ENCODE measurements at regions not wholly inside any gene's neighbourhood (a gene's known extent, or its start where the extent isn't known, plus 50 kb on each side); places are given as distances from the start of the nearest gene placed in this dataset.

GRCh38 chr2:220961143-220961860 lies 610.8 kb downstream of the EPHA4 start:
- Mint-ChIP-seq H3K27me3 (ENCODE audit: low read depth) (no peaks in the 10 kb centered on the region), H3K4me3 (no peak overlapping the region), H3K4me1 (peaks cover 5% of the 10 kb centered on the region), H3K27ac (no peak overlapping the region), H3K36me3 (no peaks in the 10 kb centered on the region), H3K9me3 (peaks cover 3% of the 10 kb centered on the region; the same call in 1 of the 2 replicates)
- DNase-seq (ENCODE audit: low spot score) (no peak), ATAC-seq (no peak)
- TF ChIP-seq, protein P1, sequence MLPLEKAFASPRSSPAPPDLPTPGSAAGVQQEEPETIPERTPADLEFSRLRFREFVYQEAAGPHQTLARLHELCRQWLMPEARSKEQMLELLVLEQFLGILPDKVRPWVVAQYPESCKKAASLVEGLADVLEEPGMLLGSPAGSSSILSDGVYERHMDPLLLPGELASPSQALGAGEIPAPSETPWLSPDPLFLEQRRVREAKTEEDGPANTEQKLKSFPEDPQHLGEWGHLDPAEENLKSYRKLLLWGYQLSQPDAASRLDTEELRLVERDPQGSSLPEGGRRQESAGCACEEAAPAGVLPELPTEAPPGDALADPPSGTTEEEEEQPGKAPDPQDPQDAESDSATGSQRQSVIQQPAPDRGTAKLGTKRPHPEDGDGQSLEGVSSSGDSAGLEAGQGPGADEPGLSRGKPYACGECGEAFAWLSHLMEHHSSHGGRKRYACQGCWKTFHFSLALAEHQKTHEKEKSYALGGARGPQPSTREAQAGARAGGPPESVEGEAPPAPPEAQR (CRISPR knock-in tag; IDR thresholded peaks at IDR 0.05): no peak
- CTCF ChIA-PET: no interaction called here
- POLR2A ChIA-PET: no interaction called here

GRCh38 chr2:220962556-220962955 lies 609.5 kb downstream of the EPHA4 start:
- ChIA-PET POLR2A (no interaction called here), CTCF (no interaction called here)
- no peak overlapping the region for H3K27ac Mint-ChIP-seq
- H3K4me1 Mint-ChIP-seq: peaks cover 5% of the 10 kb centered on the region
- no peak for TF ChIP-seq JUN (CRISPR knock-in tag; IDR thresholded peaks at IDR 0.05)
- TF ChIP-seq CREB1 (CRISPR knock-in tag; IDR thresholded peaks at IDR 0.05): no peak
- no peak for TF ChIP-seq GRHL2 (CRISPR knock-in tag; IDR thresholded peaks at IDR 0.05; ENCODE audit: insufficient replicate concordance, severe bottlenecking)
- TF ChIP-seq SMAD3 (CRISPR knock-in tag; IDR thresholded peaks at IDR 0.05; ENCODE audit: borderline replicate concordance): no peak
- no peak for TF ChIP-seq ZBTB43 (CRISPR knock-in tag; IDR thresholded peaks at IDR 0.05)
- TF ChIP-seq MXD4 (CRISPR knock-in tag; IDR thresholded peaks at IDR 0.05; ENCODE audit: borderline replicate concordance): no peak
- TF ChIP-seq GTF2I (CRISPR knock-in tag; conservative IDR thresholded peaks at IDR 0.05): no peak
- TF ChIP-seq HMGA2 (CRISPR knock-in tag; IDR thresholded peaks at IDR 0.05): no peak
- TF ChIP-seq, protein P2, sequence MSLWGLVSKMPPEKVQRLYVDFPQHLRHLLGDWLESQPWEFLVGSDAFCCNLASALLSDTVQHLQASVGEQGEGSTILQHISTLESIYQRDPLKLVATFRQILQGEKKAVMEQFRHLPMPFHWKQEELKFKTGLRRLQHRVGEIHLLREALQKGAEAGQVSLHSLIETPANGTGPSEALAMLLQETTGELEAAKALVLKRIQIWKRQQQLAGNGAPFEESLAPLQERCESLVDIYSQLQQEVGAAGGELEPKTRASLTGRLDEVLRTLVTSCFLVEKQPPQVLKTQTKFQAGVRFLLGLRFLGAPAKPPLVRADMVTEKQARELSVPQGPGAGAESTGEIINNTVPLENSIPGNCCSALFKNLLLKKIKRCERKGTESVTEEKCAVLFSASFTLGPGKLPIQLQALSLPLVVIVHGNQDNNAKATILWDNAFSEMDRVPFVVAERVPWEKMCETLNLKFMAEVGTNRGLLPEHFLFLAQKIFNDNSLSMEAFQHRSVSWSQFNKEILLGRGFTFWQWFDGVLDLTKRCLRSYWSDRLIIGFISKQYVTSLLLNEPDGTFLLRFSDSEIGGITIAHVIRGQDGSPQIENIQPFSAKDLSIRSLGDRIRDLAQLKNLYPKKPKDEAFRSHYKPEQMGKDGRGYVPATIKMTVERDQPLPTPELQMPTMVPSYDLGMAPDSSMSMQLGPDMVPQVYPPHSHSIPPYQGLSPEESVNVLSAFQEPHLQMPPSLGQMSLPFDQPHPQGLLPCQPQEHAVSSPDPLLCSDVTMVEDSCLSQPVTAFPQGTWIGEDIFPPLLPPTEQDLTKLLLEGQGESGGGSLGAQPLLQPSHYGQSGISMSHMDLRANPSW (CRISPR knock-in tag; conservative IDR thresholded peaks at IDR 0.05; ENCODE audit: low read depth): no peak
- TF ChIP-seq ZNF671 (CRISPR knock-in tag; IDR thresholded peaks at IDR 0.05): no peak
- H3K36me3 Mint-ChIP-seq: no peaks in the 10 kb centered on the region
- no peaks in the 10 kb centered on the region for H3K27me3 Mint-ChIP-seq (ENCODE audit: low read depth)
- peaks cover 3% of the 10 kb centered on the region; the same call in 1 of the 2 replicates for H3K9me3 Mint-ChIP-seq
- H3K4me3 Mint-ChIP-seq: no peak overlapping the region
- ATAC-seq (no peak), DNase-seq (ENCODE audit: low spot score) (no peak)

- DNase-seq (ENCODE audit: low spot score) (no peak), ATAC-seq (no peak)
- Mint-ChIP-seq H3K36me3 (no peaks in the 10 kb centered on the region), H3K4me3 (no peak overlapping the region), H3K27ac (no peak overlapping the region), H3K27me3 (ENCODE audit: low read depth) (no peaks in the 10 kb centered on the region), H3K9me3 (peaks cover 3% of the 10 kb centered on the region; the same call in 1 of the 2 replicates), H3K4me1 (peaks cover 5% of the 10 kb centered on the region)
- CTCF ChIA-PET: no interaction called here
- POLR2A ChIA-PET: no interaction called here
- TF ChIP-seq, protein P3, sequence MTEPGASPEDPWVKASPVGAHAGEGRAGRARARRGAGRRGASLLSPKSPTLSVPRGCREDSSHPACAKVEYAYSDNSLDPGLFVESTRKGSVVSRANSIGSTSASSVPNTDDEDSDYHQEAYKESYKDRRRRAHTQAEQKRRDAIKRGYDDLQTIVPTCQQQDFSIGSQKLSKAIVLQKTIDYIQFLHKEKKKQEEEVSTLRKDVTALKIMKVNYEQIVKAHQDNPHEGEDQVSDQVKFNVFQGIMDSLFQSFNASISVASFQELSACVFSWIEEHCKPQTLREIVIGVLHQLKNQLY (CRISPR knock-in tag; IDR thresholded peaks at IDR 0.05): no peak
- no peak for TF ChIP-seq ZMAT4 (CRISPR knock-in tag; IDR thresholded peaks at IDR 0.05)
- no peak for TF ChIP-seq NR2C2 (CRISPR knock-in tag; IDR thresholded peaks at IDR 0.05)
- no peak for TF ChIP-seq ARID4B (CRISPR knock-in tag; IDR thresholded peaks at IDR 0.05; ENCODE audit: borderline replicate concordance)
- no peak for TF ChIP-seq FOXJ3 (CRISPR knock-in tag; IDR thresholded peaks at IDR 0.05; ENCODE audit: borderline replicate concordance)
- no peak for TF ChIP-seq CTCF (IDR thresholded peaks at IDR 0.05)
- TF ChIP-seq ETV6 (CRISPR knock-in tag; IDR thresholded peaks at IDR 0.05): no peak
- no peak for TF ChIP-seq JAZF1 (CRISPR knock-in tag; IDR thresholded peaks at IDR 0.05)
- no peak for TF ChIP-seq SOX15 (CRISPR knock-in tag; IDR thresholded peaks at IDR 0.05)
Measured at GRCh38 chr2:220963076-220963475, 609.0 kb downstream of the EPHA4 start.

Measured in WTC11 (cell line).